Adrenal gland (tissue), 5 donors: ENCODE measurements at regions not wholly inside any gene's neighbourhood (a gene's known extent, or its start where the extent isn't known, plus 50 kb on each side); places are given as distances from the start of the nearest gene placed in this dataset.

Source experiments
- POLR2A ChIP-seq, 2 donors: fragments of 450-650 bp; IDR thresholded peaks; one replicate each; pipeline ENCODE4 v1.6.1; 2017; ENCODE audit warnings: antibody characterized with exemption in 2 of 2, mild to moderate bottlenecking in 2 of 2, moderate library complexity in 1 of 2
- TF ChIP-seq, protein P1 (sequence below), 6 experiments: fragments of 450-650 bp in 4 of 6; fragments of 200-600 bp in 2 of 6; sonication (generic) in 1 of 6; IDR thresholded peaks; 1 replicate in 5 of 6; 2 replicates in 1 of 6; pipeline versions ENCODE4 v1.5.1 to v1.8.0; 2016 to 2021; ENCODE audit warnings: antibody characterized with exemption in 6 of 6, mild to moderate bottlenecking in 2 of 6, moderate library complexity in 1 of 6
- donor health status: DM: no; HTN: no; CAD: no.

DNA sequence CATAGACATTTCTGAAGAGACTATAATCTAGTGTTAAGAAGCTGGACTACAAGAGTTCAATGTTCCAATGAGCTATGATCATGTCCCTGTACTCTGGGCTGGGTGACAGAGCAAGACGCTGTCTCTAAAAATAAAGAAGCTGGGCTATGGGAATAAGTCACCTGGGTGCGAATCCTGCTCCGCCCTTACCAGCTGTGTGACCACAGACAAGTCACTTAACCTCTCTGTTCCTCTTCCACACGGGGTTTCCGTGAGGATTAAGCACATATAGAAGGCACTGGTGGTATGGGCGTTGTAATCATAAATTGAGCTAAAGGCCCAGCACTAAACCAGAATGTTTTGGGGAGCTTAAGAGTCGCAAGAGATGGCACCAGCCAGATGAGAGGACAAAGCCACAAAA, 178.5 kb downstream of the HAUS1 start:
- TF ChIP-seq, protein P1, sequence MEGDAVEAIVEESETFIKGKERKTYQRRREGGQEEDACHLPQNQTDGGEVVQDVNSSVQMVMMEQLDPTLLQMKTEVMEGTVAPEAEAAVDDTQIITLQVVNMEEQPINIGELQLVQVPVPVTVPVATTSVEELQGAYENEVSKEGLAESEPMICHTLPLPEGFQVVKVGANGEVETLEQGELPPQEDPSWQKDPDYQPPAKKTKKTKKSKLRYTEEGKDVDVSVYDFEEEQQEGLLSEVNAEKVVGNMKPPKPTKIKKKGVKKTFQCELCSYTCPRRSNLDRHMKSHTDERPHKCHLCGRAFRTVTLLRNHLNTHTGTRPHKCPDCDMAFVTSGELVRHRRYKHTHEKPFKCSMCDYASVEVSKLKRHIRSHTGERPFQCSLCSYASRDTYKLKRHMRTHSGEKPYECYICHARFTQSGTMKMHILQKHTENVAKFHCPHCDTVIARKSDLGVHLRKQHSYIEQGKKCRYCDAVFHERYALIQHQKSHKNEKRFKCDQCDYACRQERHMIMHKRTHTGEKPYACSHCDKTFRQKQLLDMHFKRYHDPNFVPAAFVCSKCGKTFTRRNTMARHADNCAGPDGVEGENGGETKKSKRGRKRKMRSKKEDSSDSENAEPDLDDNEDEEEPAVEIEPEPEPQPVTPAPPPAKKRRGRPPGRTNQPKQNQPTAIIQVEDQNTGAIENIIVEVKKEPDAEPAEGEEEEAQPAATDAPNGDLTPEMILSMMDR (IDR thresholded peaks at IDR 0.05): no peak
- no peak for TF ChIP-seq POLR2A (IDR thresholded peaks at IDR 0.05)
